Lower lobe of right lung (tissue), 2 donors: ENCODE measurements at regions not wholly inside any gene's neighbourhood (a gene's known extent, or its start where the extent isn't known, plus 50 kb on each side); places are given as distances from the start of the nearest gene placed in this dataset.

ENCODE experiments used
- ATAC-seq, 2 donors: fragments of 200-7000 bp; cut with Tn5 transposase; one replicate each; pipeline ENCODE4 v1.9.1; 2020 to 2022; ENCODE audit warnings: mild to moderate bottlenecking in 2 of 2, moderate library complexity in 2 of 2
- DNase-seq: peaks from one replicate; pipeline ENCODE4 v3.0.0-alpha.2; 2020
- H3K27ac ChIP-seq: fragments of 200-600 bp; one replicate; pipeline ENCODE4 v1.8.0; 2022
- H3K27me3 ChIP-seq: fragments of 200-600 bp; one replicate; pipeline ENCODE4 v1.8.0; 2022; ENCODE audit warnings: low read depth
- H3K36me3 ChIP-seq: fragments of 200-600 bp; one replicate; pipeline ENCODE4 v1.8.0; 2022; ENCODE audit warnings: mild to moderate bottlenecking
- H3K4me1 ChIP-seq: fragments of 200-600 bp; one replicate; pipeline ENCODE4 v1.8.0; 2022
- H3K4me3 ChIP-seq: fragments of 200-600 bp; one replicate; pipeline ENCODE4 v1.8.0; 2022; ENCODE audit warnings: mild to moderate bottlenecking
- H3K9me3 ChIP-seq: fragments of 200-600 bp; one replicate; pipeline ENCODE4 v1.8.0; 2022
- intact Hi-C: fragments of 100-400 bp; cut with DNase I; formaldehyde crosslinking; loops from one replicate; pipeline ENCODE4 v1.11.0; 2022
- TF ChIP-seq, protein P1 (sequence below): fragments of 200-600 bp; IDR thresholded peaks from one replicate; pipeline ENCODE4 v1.8.0; 2022; ENCODE audit warnings: antibody characterized with exemption, mild to moderate bottlenecking
- donor health status: DM: no; HTN: yes; CAD: no; lungs with severe emphysema.

DNA sequence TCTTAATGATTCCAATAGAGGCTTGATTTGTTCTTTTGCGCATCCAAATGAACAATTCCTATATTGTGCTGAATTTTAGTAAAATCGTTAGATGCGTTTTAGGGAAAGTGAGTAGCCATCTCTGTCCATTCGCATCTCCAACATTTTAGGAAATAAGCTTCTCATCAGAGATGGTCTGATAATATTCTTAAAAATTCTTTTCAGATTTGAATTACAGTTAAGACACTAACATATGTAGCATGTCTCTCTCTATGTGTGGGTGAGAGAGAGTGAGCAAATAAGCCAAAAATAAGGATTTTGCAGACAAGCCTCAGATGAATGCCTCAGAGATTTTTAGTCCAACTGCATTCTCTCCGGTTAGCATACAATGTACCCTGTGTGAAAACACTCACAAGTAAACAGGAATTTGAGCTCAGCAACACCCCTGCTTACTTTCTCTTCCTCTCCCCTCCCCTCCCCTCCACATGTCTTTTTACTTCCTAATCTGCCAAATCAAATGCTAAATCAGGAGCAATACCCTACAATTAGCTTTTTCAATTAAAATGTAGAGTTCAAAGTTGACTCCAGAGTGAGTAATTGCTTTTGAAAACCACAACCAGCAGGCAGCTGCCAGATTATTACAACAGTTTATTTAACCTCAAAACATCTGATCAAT lies 354.4 kb downstream of the CRPPA start:
- no peak for DNase-seq
- H3K27me3 ChIP-seq, result no peaks in the 10 kb centered on the region
- peaks cover 29% of the 10 kb centered on the region for H3K4me1 ChIP-seq
- TF ChIP-seq, protein P1, sequence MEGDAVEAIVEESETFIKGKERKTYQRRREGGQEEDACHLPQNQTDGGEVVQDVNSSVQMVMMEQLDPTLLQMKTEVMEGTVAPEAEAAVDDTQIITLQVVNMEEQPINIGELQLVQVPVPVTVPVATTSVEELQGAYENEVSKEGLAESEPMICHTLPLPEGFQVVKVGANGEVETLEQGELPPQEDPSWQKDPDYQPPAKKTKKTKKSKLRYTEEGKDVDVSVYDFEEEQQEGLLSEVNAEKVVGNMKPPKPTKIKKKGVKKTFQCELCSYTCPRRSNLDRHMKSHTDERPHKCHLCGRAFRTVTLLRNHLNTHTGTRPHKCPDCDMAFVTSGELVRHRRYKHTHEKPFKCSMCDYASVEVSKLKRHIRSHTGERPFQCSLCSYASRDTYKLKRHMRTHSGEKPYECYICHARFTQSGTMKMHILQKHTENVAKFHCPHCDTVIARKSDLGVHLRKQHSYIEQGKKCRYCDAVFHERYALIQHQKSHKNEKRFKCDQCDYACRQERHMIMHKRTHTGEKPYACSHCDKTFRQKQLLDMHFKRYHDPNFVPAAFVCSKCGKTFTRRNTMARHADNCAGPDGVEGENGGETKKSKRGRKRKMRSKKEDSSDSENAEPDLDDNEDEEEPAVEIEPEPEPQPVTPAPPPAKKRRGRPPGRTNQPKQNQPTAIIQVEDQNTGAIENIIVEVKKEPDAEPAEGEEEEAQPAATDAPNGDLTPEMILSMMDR, result no peak
- peak; percentile 41 to 76 for ATAC-seq
- H3K4me3 ChIP-seq, result no peak overlapping the region
- no peaks in the 10 kb centered on the region for H3K9me3 ChIP-seq
- H3K27ac ChIP-seq, result no peak overlapping the region
- intact Hi-C loops, result loop anchor here (10.0 kb wide), 1 partner anchor 762 kb away; no protein-coding TSS in a partner anchor
- H3K36me3 ChIP-seq, result no peaks in the 10 kb centered on the region

DNA sequence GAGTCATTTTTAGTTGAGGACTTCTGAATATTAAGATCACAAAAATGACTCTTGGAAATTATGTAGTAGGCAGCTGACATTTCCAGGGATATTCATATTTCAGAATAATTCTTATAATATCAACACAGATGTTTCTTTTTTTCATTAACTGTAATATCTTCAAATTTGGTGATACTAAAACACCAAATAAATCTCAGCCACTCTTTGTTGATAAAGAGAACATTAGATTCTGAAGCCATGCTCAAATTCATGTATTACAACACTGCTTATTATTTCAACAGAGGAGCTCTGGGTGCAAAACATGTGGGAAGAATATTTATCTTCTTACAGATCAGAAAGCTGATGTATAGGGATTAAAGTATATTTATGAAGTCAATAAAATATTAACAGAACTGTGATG lies 355.4 kb downstream of the CRPPA start:
- no peak overlapping the region for H3K27ac ChIP-seq
- DNase-seq (no peak), ATAC-seq (no peak)
- no peaks in the 10 kb centered on the region for H3K36me3 ChIP-seq
- peaks cover 31% of the 10 kb centered on the region for H3K4me1 ChIP-seq
- H3K4me3 ChIP-seq, result no peak overlapping the region
- H3K9me3 ChIP-seq, result no peaks in the 10 kb centered on the region
- H3K27me3 ChIP-seq, result no peaks in the 10 kb centered on the region
- TF ChIP-seq, protein P1, result no peak
- intact Hi-C loops, result loop anchor here (10.0 kb wide), 1 partner anchor 761 kb away; no protein-coding TSS in a partner anchor

GRCh38 chr7:16063716-16064675 lies 357.3 kb downstream of the CRPPA start:
- no peak for DNase-seq
- Histone ChIP-seq H3K4me3 (no peak overlapping the region), H3K27me3 (no peaks in the 10 kb centered on the region), H3K4me1 (peaks cover 31% of the 10 kb centered on the region), H3K27ac (no peak overlapping the region), H3K36me3 (no peaks in the 10 kb centered on the region), H3K9me3 (no peaks in the 10 kb centered on the region)
- ATAC-seq, result no peak
- intact Hi-C loops, result loop anchor here (10.0 kb wide), 1 partner anchor 759 kb away; no protein-coding TSS in a partner anchor
- TF ChIP-seq, protein P1, result no peak

DNA sequence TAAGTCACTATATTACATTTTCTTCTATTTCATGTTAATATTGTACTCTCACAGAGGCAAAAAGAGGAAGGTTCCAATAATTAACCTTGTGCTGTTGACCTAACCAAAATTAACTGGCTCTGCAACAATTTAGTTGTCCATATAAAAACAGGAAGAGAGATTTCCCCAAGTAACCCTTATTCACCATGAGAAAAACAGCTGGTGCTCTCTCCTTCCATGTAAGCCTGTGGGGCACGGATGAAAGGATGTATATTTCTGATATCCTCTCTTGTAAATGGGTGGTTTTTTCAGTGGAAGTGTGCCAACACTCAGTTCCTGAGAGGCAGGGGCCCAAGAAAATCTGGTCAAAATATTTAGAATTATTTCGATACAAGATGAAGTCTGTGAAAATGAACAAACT lies 358.1 kb downstream of the CRPPA start:
- no peak overlapping the region for H3K27ac ChIP-seq
- H3K9me3 ChIP-seq, result no peaks in the 10 kb centered on the region
- ATAC-seq (no peak), DNase-seq (no peak)
- TF ChIP-seq, protein P1, result no peak
- no peaks in the 10 kb centered on the region for H3K36me3 ChIP-seq
- H3K4me3 ChIP-seq, result no peak overlapping the region
- intact Hi-C loops, result loop anchor here (10.0 kb wide), 1 partner anchor 758 kb away; no protein-coding TSS in a partner anchor
- H3K27me3 ChIP-seq, result no peaks in the 10 kb centered on the region
- H3K4me1 ChIP-seq, result peaks cover 31% of the 10 kb centered on the region

DNA sequence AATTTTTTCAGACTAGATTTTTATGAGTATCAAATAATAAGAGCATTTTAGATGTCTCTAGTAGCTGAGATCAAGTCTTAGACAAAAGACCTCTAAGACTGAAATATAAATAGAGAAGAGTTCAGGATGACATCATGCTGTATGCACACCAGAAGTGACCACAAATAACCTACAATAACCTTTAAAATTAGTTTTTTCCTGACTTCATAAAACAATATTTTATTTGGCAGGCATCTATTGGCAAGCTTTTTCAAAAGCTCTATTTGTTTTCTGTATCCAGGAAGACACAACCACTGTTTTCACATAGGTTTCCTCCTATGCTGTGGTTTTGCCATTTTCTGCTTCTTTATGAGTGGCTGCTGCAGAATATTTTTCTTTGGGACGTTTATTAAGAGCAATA lies 359.1 kb downstream of the CRPPA start:
- H3K27me3 ChIP-seq, result no peaks in the 10 kb centered on the region
- intact Hi-C loops, result loop anchor here (10.0 kb wide), 1 partner anchor 757 kb away; no protein-coding TSS in a partner anchor
- no peak for ATAC-seq
- H3K4me1 ChIP-seq, result peaks cover 29% of the 10 kb centered on the region
- no peaks in the 10 kb centered on the region for H3K9me3 ChIP-seq
- no peak overlapping the region for H3K27ac ChIP-seq
- DNase-seq, result no peak
- TF ChIP-seq, protein P1, result no peak
- no peak overlapping the region for H3K4me3 ChIP-seq
- H3K36me3 ChIP-seq, result no peaks in the 10 kb centered on the region
